Rectal smooth muscle tissue (tissue), 1 donor: ENCODE measurements at regions not wholly inside any gene's neighbourhood (a gene's known extent, or its start where the extent isn't known, plus 50 kb on each side); places are given as distances from the start of the nearest gene placed in this dataset.

Experiments
- H3K27ac ChIP-seq: one replicate; pipeline ENCODE4 v1.7.0; 2013; ENCODE audit warnings: low read depth, low read length, inconsistent platforms
- H3K27me3 ChIP-seq: one replicate; pipeline ENCODE4 v1.7.0; 2013; ENCODE audit warnings: low read length; ENCODE audit not compliant: control insufficient read depth, insufficient read depth
- H3K36me3 ChIP-seq: one replicate; pipeline ENCODE4 v1.7.0; 2013; ENCODE audit warnings: low read length; ENCODE audit not compliant: control insufficient read depth, insufficient read depth
- H3K4me1 ChIP-seq: one replicate; pipeline ENCODE4 v1.7.0; 2013; ENCODE audit warnings: low read length; ENCODE audit not compliant: control insufficient read depth, insufficient read depth
- H3K4me3 ChIP-seq: one replicate; pipeline ENCODE4 v1.7.0; 2013; ENCODE audit warnings: low read length
- H3K9ac ChIP-seq: one replicate; pipeline ENCODE4 v1.7.0; 2013; ENCODE audit warnings: low read length

DNA sequence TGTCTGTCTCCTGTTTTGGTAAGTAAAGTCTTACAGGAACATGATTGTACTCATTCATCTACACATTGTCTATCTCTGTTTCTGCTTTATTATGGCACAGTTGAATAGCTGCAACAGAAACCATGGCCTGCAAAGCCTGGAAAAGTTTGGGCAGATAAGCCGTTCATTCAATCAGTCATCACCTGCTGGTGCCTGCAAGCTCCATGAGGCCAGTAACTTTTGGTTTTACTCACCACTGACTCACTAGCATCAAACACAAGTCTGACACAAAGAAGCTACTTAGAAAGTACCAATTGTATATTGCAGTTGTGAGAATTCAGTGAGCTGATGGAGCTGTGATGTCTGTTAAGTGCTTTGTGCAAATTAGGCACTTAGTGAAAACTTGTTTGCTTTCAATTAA is 373.6 kb upstream of the SGCD start:
- Histone ChIP-seq H3K4me1 (no peaks in the 10 kb centered on the region), H3K27me3 (no peaks in the 10 kb centered on the region), H3K27ac (no peak overlapping the region), H3K36me3 (no peaks in the 10 kb centered on the region), H3K4me3 (no peak overlapping the region), H3K9ac (no peak overlapping the region)

DNA sequence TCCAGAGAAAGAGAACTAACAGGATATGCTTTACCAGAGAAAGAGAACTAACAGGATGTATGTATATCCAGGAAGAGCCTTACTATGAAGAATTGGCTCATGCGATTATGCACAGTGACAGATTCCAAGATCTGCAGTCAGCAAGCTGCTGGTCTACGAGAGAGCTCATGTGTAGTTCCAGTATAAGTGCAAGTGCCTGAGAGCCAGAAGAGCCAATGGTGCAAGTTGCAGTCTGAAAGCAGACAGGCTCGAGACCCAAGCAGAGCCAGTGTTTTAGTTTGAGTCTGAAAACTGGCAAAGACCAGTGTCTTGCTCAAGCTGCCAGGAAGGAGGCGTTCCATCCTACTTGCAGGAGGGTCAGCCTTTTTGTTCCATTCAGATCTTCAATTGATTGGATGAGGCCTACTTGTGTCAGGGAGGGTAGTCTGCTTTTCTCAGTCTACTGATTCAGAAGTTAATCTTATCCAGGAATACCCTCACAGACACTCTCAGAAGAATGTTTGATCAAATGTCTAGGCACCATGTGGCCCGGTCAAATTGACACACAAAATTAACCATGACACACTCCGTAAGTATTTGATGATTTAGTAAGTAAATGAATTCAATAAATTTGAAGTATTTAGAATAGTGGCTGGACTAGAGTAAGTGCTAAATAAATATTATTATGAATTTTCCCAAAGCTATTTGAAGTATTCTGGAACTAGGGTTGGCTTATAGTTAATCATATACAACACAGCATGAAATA is 372.1 kb upstream of the SGCD start:
- no peak overlapping the region for H3K27ac ChIP-seq

DNA sequence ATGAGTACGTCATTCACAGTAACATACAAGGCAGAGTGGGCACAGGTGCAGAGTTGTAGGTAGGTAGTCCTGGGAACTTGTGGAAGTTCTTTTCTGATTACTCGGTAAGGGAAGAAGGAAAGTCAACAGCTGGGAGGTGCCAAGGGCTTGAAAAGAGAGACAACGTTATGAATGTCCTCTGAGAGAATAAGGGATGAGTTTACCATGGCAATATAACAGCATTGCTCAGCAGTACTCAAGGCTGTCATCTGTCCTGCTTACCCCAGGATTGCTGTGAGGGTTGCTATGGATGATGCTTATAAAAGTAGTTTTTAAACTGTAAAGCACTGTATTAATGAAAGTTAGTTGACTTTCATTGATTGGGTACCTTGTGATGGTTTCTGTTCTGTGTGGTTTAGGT is 369.1 kb upstream of the SGCD start:
- Histone ChIP-seq H3K27me3 (no peaks in the 10 kb centered on the region), H3K4me3 (no peak overlapping the region), H3K4me1 (no peaks in the 10 kb centered on the region), H3K27ac (no peak overlapping the region), H3K9ac (no peak overlapping the region), H3K36me3 (no peaks in the 10 kb centered on the region)

More for the DNA sequence above, 372.1 kb upstream of the SGCD start:
- Histone ChIP-seq H3K4me1 (no peaks in the 10 kb centered on the region), H3K4me3 (no peak overlapping the region), H3K36me3 (no peaks in the 10 kb centered on the region), H3K27me3 (no peaks in the 10 kb centered on the region), H3K9ac (no peak overlapping the region)

- Histone ChIP-seq H3K27ac (no peak overlapping the region), H3K27me3 (no peaks in the 10 kb centered on the region), H3K9ac (no peak overlapping the region), H3K4me1 (no peaks in the 10 kb centered on the region), H3K36me3 (no peaks in the 10 kb centered on the region), H3K4me3 (no peak overlapping the region)
These were observed 367.9 kb upstream of the SGCD start for GRCh38 chr5:155959082-155959481.

DNA sequence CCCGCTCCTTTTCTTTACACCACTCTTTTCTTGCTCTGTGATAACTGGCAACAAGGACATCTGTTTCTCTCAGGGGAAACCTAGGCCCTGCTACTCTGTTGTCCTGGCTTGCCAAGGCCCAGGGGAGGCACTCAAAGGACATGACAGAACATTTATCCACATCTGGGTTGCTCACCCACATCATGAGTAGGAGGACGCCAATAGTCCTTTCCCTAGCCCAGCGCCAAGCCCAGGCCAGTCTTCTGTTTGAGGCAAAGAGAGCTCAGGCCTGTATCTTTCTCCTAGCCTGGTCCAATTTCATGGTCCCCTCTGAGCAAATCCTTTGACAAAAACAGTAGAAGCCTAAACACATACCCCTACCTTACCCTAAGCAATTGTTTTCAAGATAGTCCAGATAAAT is 366.8 kb upstream of the SGCD start:
- Histone ChIP-seq H3K27ac (no peak overlapping the region), H3K4me3 (no peak overlapping the region), H3K9ac (no peak overlapping the region), H3K36me3 (no peaks in the 10 kb centered on the region), H3K27me3 (no peaks in the 10 kb centered on the region), H3K4me1 (no peaks in the 10 kb centered on the region)

GRCh38 chr5:155969537-155969936 is 357.4 kb upstream of the SGCD start:
- H3K27me3 ChIP-seq: no peaks in the 10 kb centered on the region
- H3K36me3 ChIP-seq: no peaks in the 10 kb centered on the region
- H3K4me3 ChIP-seq: no peak overlapping the region
- H3K4me1 ChIP-seq: no peaks in the 10 kb centered on the region
- H3K9ac ChIP-seq: no peak overlapping the region
- no peak overlapping the region for H3K27ac ChIP-seq

- H3K4me1 ChIP-seq: no peaks in the 10 kb centered on the region
- H3K36me3 ChIP-seq: no peaks in the 10 kb centered on the region
- H3K27ac ChIP-seq: no peak overlapping the region
- no peak overlapping the region for H3K9ac ChIP-seq
- H3K27me3 ChIP-seq: no peaks in the 10 kb centered on the region
- H3K4me3 ChIP-seq: no peak overlapping the region
These were observed 352.6 kb upstream of the SGCD start for GRCh38 chr5:155974369-155974768.

DNA sequence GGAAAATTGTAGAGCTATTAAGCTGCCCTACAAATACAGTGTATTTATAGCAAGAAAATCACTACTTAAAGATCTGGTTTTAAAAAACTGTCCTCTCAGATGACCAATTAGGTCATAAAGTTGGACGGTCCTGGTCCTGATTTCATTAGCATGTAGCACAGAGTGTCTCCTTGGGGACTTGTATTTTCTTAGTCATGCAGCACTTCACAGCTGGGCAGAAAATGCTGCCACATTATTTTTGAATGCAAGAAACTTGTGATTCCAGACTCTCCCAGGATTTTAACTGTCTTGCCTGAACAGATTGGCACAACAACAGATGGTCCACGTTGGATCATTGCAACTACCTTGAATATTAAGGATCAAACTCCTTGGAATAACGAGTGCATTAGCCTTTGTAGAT is 348.1 kb upstream of the SGCD start:
- Histone ChIP-seq H3K4me3 (no peak overlapping the region), H3K9ac (no peak overlapping the region), H3K27ac (no peak overlapping the region), H3K36me3 (no peaks in the 10 kb centered on the region), H3K4me1 (no peaks in the 10 kb centered on the region), H3K27me3 (no peaks in the 10 kb centered on the region)

GRCh38 chr5:155982354-155982753 is 344.6 kb upstream of the SGCD start:
- H3K36me3 ChIP-seq: no peaks in the 10 kb centered on the region
- no peaks in the 10 kb centered on the region for H3K4me1 ChIP-seq
- no peak overlapping the region for H3K4me3 ChIP-seq
- no peak overlapping the region for H3K27ac ChIP-seq
- no peak overlapping the region for H3K9ac ChIP-seq
- H3K27me3 ChIP-seq: no peaks in the 10 kb centered on the region

DNA sequence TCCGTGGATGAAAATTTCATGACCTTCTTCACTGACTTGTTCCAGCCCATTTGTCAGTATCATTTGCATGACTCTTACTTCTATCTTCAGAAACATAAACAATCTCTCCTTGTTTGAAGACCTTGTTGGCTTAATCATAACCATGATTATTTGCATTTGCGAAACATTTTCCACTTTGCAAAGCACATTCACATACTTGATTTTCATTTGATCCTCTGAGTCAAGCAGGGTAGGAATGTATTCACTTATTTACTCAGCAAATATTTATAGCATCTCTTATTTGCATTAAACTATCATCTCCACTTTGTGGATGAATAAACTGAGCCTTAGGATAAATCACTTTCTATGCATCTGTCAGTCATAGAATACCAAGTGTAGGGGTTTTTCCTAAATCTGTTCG is 343.0 kb upstream of the SGCD start:
- Histone ChIP-seq H3K36me3 (no peaks in the 10 kb centered on the region), H3K27me3 (no peaks in the 10 kb centered on the region), H3K4me3 (no peak overlapping the region), H3K9ac (no peak overlapping the region), H3K27ac (no peak overlapping the region), H3K4me1 (no peaks in the 10 kb centered on the region)

- no peaks in the 10 kb centered on the region for H3K4me1 ChIP-seq
- no peaks in the 10 kb centered on the region for H3K36me3 ChIP-seq
- H3K27me3 ChIP-seq: no peaks in the 10 kb centered on the region
- no peak overlapping the region for H3K27ac ChIP-seq
- H3K9ac ChIP-seq: no peak overlapping the region
- no peak overlapping the region for H3K4me3 ChIP-seq
These were observed 339.6 kb upstream of the SGCD start for GRCh38 chr5:155987265-155987810.

GRCh38 chr5:155989879-155990278 is 337.1 kb upstream of the SGCD start:
- H3K4me1 ChIP-seq: no peaks in the 10 kb centered on the region
- no peak overlapping the region for H3K4me3 ChIP-seq
- H3K27ac ChIP-seq: no peak overlapping the region
- no peaks in the 10 kb centered on the region for H3K27me3 ChIP-seq
- no peaks in the 10 kb centered on the region for H3K36me3 ChIP-seq
- no peak overlapping the region for H3K9ac ChIP-seq

- H3K4me3 ChIP-seq: no peak overlapping the region
- no peaks in the 10 kb centered on the region for H3K4me1 ChIP-seq
- no peak overlapping the region for H3K27ac ChIP-seq
- H3K36me3 ChIP-seq: no peaks in the 10 kb centered on the region
- no peaks in the 10 kb centered on the region for H3K27me3 ChIP-seq
- H3K9ac ChIP-seq: no peak overlapping the region
These were observed 330.8 kb upstream of the SGCD start for GRCh38 chr5:155996123-155996522.
